GM06990 (cell line): ENCODE measurements at regions not wholly inside any gene's neighbourhood (a gene's known extent, or its start where the extent isn't known, plus 50 kb on each side); places are given as distances from the start of the nearest gene placed in this dataset.

Experiments
- DNase-seq: peaks from one replicate; pipeline ENCODE4 v3.0.0-alpha.2; 2011; ENCODE audit not compliant: insufficient read length; ENCODE audit errors: extremely low read depth
- H3K27me3 ChIP-seq: replicated peaks from 2 replicates; pipeline ENCODE4 v1.6.0; 2011; ENCODE audit warnings: low read length; ENCODE audit not compliant: control insufficient read depth, insufficient read depth
- H3K36me3 ChIP-seq: 2 replicates; pipeline ENCODE4 v1.5.1; 2011; ENCODE audit warnings: low read length; ENCODE audit not compliant: control insufficient read depth, insufficient read depth
- H3K4me3 ChIP-seq: replicated peaks from 2 replicates; pipeline ENCODE4 v1.5.1; 2011; ENCODE audit warnings: low read depth, mild to moderate bottlenecking, control low read depth, low read length
- CTCF ChIP-seq: IDR thresholded peaks from 2 replicates; pipeline ENCODE4 v1.5.1; 2011; ENCODE audit warnings: low read length, control low read depth, mild to moderate bottlenecking, inconsistent platforms; ENCODE audit not compliant: insufficient read depth, poor library complexity, severe bottlenecking

DNA sequence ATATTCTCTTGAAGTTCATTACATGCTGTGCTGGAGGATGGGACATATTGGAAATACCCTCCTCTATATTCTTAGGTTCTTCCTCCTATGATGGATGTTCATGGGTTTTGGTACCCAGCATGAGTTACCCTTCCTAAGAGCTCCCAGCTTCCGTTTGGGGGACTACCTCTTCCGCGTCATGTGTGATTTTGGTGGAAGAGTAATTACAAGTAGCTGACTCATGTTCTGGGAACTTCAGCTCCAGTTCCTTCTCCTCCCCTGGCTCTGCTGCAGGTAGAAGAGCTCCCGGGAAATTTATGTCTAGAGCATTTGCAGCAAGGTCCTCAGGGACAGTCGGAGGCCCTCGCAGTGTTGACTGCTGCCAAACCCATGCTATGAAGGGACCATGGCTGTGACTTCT lies 208.8 kb upstream of the IL12A start:
- no peak for DNase-seq
- H3K27me3 ChIP-seq, result no peaks in the 10 kb centered on the region; the same call in 1 of the 2 replicates
- TF ChIP-seq CTCF, result no peak
- no peaks in the 10 kb centered on the region for H3K36me3 ChIP-seq
- no peak overlapping the region for H3K4me3 ChIP-seq

DNA sequence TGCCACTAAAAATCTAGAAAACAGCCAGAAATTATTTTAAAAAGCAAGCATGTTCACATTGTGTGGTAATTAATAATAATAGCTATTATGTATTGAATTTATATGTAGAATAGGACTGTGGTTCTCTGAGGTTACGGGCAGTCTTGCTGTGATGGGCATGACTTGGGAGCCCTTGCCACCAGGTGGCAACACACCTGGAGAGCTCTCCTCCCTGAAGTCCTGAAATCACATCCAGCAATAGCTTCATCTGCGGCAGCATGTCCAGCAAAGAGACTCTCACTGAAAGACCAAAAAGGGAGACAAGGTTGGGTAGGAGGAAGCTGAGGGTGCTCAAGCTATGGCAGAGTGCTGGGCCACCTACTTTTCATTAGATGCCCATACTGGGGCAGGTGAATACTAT lies 206.8 kb upstream of the IL12A start:
- no peak for DNase-seq
- TF ChIP-seq CTCF, result peak; percentile 4
- Histone ChIP-seq H3K4me3 (no peak overlapping the region), H3K36me3 (no peaks in the 10 kb centered on the region), H3K27me3 (no peaks in the 10 kb centered on the region)

GRCh38 chr3:159782724-159783421 lies 205.8 kb upstream of the IL12A start:
- no peak for DNase-seq
- Histone ChIP-seq H3K4me3 (no peak overlapping the region), H3K36me3 (no peaks in the 10 kb centered on the region), H3K27me3 (no peaks in the 10 kb centered on the region; the same call in 1 of the 2 replicates)
- no peak for TF ChIP-seq CTCF

- Histone ChIP-seq H3K36me3 (no peaks in the 10 kb centered on the region), H3K27me3 (no peaks in the 10 kb centered on the region; the same call in 1 of the 2 replicates), H3K4me3 (no peak overlapping the region)
- TF ChIP-seq CTCF, result no peak
- no peak for DNase-seq
Observed at GRCh38 chr3:159783780-159784742, 204.6 kb upstream of the IL12A start.

GRCh38 chr3:159785273-159785708 lies 203.3 kb upstream of the IL12A start:
- H3K4me3 ChIP-seq, result no peak overlapping the region
- no peak for TF ChIP-seq CTCF
- no peak for DNase-seq

More at GRCh38 chr3:159785273-159785708, 203.3 kb upstream of the IL12A start:
- H3K36me3 ChIP-seq, result no peaks in the 10 kb centered on the region
- no peaks in the 10 kb centered on the region; the same call in 1 of the 2 replicates for H3K27me3 ChIP-seq
